Liver (tissue), 8 donors: ENCODE measurements at regions not wholly inside any gene's neighbourhood (a gene's known extent, or its start where the extent isn't known, plus 50 kb on each side); places are given as distances from the start of the nearest gene placed in this dataset.
"Not testable (repeated sequence)": the region's sequence is repeated elsewhere in the genome, so short reads cannot be mapped to it uniquely, and the experiment has no call there.

ENCODE experiments used
- DNase-seq: peaks from one replicate; pipeline ENCODE4 v3.0.0-alpha.2; 2017; ENCODE audit warnings: low spot score
- H3K27ac ChIP-seq, 2 donors: one replicate each; pipeline ENCODE4 v1.7.0; 2013; ENCODE audit warnings: inconsistent platforms in 2 of 2, low read length in 2 of 2, control low read depth in 1 of 2, low read depth in 1 of 2, mild to moderate bottlenecking in 1 of 2
- H3K27me3 ChIP-seq, 4 donors: one replicate each; pipeline versions ENCODE4 v1.6.1 to v1.7.0; 2013; ENCODE audit warnings: low read length in 3 of 4, inconsistent platforms in 1 of 4, mild to moderate bottlenecking in 1 of 4, moderate library complexity in 1 of 4; ENCODE audit not compliant: control insufficient read depth in 4 of 4, insufficient read depth in 4 of 4
- H3K36me3 ChIP-seq, 4 donors: one replicate each; pipeline versions ENCODE4 v1.6.1 to v1.7.0; 2013; ENCODE audit warnings: low read length in 3 of 4, mild to moderate bottlenecking in 3 of 4, low read depth in 1 of 4, moderate library complexity in 1 of 4; ENCODE audit not compliant: control insufficient read depth in 4 of 4, insufficient read depth in 3 of 4
- H3K4me1 ChIP-seq, 4 donors: one replicate each; pipeline versions ENCODE4 v1.6.1 to v1.7.0; 2013; ENCODE audit warnings: low read length in 3 of 4, mild to moderate bottlenecking in 3 of 4, moderate library complexity in 1 of 4; ENCODE audit not compliant: control insufficient read depth in 4 of 4, insufficient read depth in 4 of 4
- H3K4me3 ChIP-seq, 3 donors: one replicate each; pipeline versions ENCODE4 v1.6.1 to v1.7.0; 2013; ENCODE audit warnings: low read length in 3 of 3, control low read depth in 1 of 3, low read depth in 1 of 3, mild to moderate bottlenecking in 1 of 3
- H3K9ac ChIP-seq, 2 donors: one replicate each; pipeline ENCODE4 v1.7.0; 2013; ENCODE audit warnings: low read length in 2 of 2, mild to moderate bottlenecking in 2 of 2, moderate library complexity in 2 of 2, control low read depth in 1 of 2, low read depth in 1 of 2
- H3K9me3 ChIP-seq, 4 donors: one replicate each; pipeline versions ENCODE4 v1.6.1 to v1.7.0; 2013; ENCODE audit warnings: low read length in 3 of 4; ENCODE audit not compliant: control insufficient read depth in 4 of 4
- FOXA1 ChIP-seq: IDR thresholded peaks from 2 replicates; pipeline ENCODE4 v1.6.1; 2016; ENCODE audit warnings: antibody characterized with exemption
- NR2F2 ChIP-seq: IDR thresholded peaks from 2 replicates; pipeline ENCODE4 v1.6.1; 2016; ENCODE audit warnings: antibody characterized with exemption
- RAD21 ChIP-seq, 2 donors: IDR thresholded peaks; 2 replicates each; pipeline ENCODE4 v1.6.1; 2016; ENCODE audit warnings: antibody characterized with exemption in 2 of 2, mild to moderate bottlenecking in 2 of 2
- RXRA ChIP-seq, 2 donors: IDR thresholded peaks; 2 replicates each; pipeline ENCODE4 v1.6.1; 2017 to 2018; ENCODE audit warnings: antibody characterized with exemption in 2 of 2, mild to moderate bottlenecking in 1 of 2
- SP1 ChIP-seq: IDR thresholded peaks from 2 replicates; pipeline ENCODE4 v1.6.1; 2018; ENCODE audit warnings: antibody characterized with exemption, mild to moderate bottlenecking
- TAF1 ChIP-seq: conservative IDR thresholded peaks from 2 replicates; pipeline ENCODE4 v1.6.1; 2016; ENCODE audit warnings: antibody characterized with exemption, mild to moderate bottlenecking
- YY1 ChIP-seq: IDR thresholded peaks from 2 replicates; pipeline ENCODE4 v1.6.1; 2016; ENCODE audit warnings: antibody characterized with exemption, mild to moderate bottlenecking
- WGBS: extraction: QIAGEN DNeasy Blood & Tissue Kit; methylation state at CpG from one replicate; pipeline ENCODE4 v1.1.7; 2013; 5-methylcytosine and 5-hydroxymethylcytosine counted together
- TF ChIP-seq, protein P1 (sequence below): IDR thresholded peaks from 2 replicates; pipeline ENCODE4 v1.6.1; 2016; ENCODE audit warnings: antibody characterized with exemption
- TF ChIP-seq, protein P2 (sequence below): fragments of 150-350 bp; IDR thresholded peaks from 2 replicates; pipeline ENCODE4 v1.5.1; 2017; ENCODE audit warnings: improper control_type of control experiment, low read depth, low read length; ENCODE audit not compliant: missing input control
- TF ChIP-seq, protein P3 (sequence below): IDR thresholded peaks from 2 replicates; pipeline ENCODE4 v1.6.1; 2016; ENCODE audit warnings: antibody characterized with exemption
- TF ChIP-seq, protein P4 (sequence below): IDR thresholded peaks from 2 replicates; pipeline ENCODE4 v1.6.1; 2016; ENCODE audit warnings: antibody characterized with exemption
- donor health status: healthy.
- donor health status: healthy.
- donor health status: healthy.
- donor health status: healthy.
- donor health status: healthy.

DNA sequence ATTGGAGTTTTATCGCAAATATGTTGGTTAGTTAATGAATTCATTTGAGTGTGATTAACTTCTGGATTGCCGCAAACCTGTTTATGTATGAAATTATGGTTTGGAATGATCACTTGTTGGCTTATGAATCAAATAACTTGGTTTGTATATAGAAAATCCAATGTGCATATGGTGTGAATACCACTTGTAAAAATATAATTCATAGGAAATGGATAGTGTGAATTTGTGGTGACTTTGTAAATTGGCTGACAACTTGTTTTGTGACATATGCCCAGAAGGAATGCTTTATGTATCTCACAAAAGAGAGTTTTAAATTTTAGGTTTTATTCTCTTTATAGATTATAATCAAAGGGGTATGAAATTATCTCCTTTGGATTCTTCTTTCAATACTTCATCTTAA, 436.2 kb downstream of the EPHA5 start:
- Histone ChIP-seq H3K4me1 (no peaks in the 10 kb centered on the region), H3K9ac (no peak overlapping the region), H3K27ac (no peak overlapping the region), H3K9me3 (no peaks in the 10 kb centered on the region), H3K36me3 (no peaks in the 10 kb centered on the region), H3K4me3 (no peak overlapping the region), H3K27me3 (no peaks in the 10 kb centered on the region)
- 84% methylated on average over 2 of the region's 2 CpGs for WGBS
- TF ChIP-seq RXRA (IDR thresholded peaks at IDR 0.05) (no peak), RAD21 (IDR thresholded peaks at IDR 0.05) (no peak), FOXA1 (no peak)
- TF ChIP-seq, protein P1, sequence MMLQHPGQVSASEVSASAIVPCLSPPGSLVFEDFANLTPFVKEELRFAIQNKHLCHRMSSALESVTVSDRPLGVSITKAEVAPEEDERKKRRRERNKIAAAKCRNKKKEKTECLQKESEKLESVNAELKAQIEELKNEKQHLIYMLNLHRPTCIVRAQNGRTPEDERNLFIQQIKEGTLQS: no peak
- TF ChIP-seq, protein P2, sequence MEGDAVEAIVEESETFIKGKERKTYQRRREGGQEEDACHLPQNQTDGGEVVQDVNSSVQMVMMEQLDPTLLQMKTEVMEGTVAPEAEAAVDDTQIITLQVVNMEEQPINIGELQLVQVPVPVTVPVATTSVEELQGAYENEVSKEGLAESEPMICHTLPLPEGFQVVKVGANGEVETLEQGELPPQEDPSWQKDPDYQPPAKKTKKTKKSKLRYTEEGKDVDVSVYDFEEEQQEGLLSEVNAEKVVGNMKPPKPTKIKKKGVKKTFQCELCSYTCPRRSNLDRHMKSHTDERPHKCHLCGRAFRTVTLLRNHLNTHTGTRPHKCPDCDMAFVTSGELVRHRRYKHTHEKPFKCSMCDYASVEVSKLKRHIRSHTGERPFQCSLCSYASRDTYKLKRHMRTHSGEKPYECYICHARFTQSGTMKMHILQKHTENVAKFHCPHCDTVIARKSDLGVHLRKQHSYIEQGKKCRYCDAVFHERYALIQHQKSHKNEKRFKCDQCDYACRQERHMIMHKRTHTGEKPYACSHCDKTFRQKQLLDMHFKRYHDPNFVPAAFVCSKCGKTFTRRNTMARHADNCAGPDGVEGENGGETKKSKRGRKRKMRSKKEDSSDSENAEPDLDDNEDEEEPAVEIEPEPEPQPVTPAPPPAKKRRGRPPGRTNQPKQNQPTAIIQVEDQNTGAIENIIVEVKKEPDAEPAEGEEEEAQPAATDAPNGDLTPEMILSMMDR: no peak
- TF ChIP-seq, protein P3, sequence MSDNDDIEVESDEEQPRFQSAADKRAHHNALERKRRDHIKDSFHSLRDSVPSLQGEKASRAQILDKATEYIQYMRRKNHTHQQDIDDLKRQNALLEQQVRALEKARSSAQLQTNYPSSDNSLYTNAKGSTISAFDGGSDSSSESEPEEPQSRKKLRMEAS: no peak
- DNase-seq: no peak

DNA sequence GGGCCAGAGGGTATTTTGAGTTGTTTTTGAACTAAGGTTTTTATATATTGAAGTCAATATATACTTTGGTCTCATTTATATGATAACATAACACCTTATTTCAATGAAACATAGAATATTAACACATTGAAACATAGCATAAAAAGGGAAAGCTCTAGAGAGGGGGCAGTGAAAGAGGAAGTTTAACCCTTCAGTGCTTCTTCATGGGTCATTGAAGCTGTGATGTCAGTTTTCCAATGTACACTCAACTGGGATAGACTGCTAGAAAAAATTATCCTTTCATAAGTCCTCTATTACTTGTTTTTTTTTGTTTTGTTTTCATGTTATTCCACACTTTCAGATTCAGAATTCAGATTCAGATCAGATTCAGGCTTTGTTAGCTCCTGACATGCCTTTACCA, 442.7 kb downstream of the EPHA5 start:
- no peak overlapping the region for H3K9ac ChIP-seq
- no peaks in the 10 kb centered on the region for H3K36me3 ChIP-seq
- no peak overlapping the region for H3K4me3 ChIP-seq
- H3K27ac ChIP-seq: no peak overlapping the region
- TF ChIP-seq YY1: no peak
- no peaks in the 10 kb centered on the region for H3K9me3 ChIP-seq
- peaks cover 0 to 3% (median 0%) of the 10 kb centered on the region in 4 donors for H3K27me3 ChIP-seq
- no peak for DNase-seq
- H3K4me1 ChIP-seq: no peaks in the 10 kb centered on the region

DNA sequence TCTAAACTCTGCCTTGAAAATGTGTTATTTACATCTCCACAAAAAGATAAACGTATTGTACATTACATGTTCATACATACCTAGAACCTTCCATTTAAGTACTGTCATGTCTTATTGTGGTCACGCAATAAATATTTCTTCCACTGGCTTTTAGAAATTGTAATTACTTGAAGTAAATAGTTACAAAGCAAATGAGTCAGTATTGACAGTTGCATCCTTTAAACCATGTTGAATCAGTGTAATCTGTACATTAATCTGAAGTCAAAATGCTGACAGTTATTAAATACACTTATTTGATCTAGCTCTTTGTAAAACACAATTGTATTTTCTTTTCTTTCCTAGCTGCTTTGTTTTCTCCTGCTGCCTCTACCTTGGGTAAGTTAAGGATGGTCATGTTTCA, 446.7 kb downstream of the EPHA5 start:
- H3K9me3 ChIP-seq: no peaks in the 10 kb centered on the region
- H3K27ac ChIP-seq: no peak overlapping the region
- H3K36me3 ChIP-seq: no peaks in the 10 kb centered on the region
- no peak overlapping the region for H3K4me3 ChIP-seq
- WGBS: 72% methylated on average over 2 of the region's 2 CpGs
- H3K9ac ChIP-seq: no peak overlapping the region
- peaks cover 0 to 3% (median 0%) of the 10 kb centered on the region in 4 donors for H3K27me3 ChIP-seq
- H3K4me1 ChIP-seq: no peaks in the 10 kb centered on the region
- no peak for DNase-seq
- TF ChIP-seq TAF1 (no peak), NR2F2 (no peak), SP1 (no peak)
- TF ChIP-seq, protein P2: no peak
- TF ChIP-seq, protein P3: no peak
- TF ChIP-seq, protein P4, sequence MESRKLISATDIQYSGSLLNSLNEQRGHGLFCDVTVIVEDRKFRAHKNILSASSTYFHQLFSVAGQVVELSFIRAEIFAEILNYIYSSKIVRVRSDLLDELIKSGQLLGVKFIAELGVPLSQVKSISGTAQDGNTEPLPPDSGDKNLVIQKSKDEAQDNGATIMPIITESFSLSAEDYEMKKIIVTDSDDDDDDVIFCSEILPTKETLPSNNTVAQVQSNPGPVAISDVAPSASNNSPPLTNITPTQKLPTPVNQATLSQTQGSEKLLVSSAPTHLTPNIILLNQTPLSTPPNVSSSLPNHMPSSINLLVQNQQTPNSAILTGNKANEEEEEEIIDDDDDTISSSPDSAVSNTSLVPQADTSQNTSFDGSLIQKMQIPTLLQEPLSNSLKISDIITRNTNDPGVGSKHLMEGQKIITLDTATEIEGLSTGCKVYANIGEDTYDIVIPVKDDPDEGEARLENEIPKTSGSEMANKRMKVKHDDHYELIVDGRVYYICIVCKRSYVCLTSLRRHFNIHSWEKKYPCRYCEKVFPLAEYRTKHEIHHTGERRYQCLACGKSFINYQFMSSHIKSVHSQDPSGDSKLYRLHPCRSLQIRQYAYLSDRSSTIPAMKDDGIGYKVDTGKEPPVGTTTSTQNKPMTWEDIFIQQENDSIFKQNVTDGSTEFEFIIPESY: no peak

DNA sequence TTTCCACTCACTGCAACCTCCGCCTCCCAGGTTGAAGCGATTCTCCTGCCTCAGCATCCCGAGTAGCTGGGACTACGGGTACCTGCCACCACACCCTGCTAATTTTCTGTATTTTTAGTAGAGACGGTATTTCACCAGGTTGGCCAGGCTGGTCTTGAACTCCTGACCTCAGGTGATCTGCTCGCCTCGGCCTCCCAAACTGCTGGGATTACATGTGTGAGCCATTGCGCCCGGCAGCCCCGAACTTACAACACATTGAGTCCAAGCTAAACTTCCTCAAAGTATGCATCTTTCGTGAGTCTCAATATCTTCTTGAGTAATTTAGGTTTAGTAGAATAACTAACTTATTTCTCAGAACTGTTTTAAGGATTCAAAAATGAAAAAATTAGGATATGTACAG, 447.2 kb downstream of the EPHA5 start:
- H3K27ac ChIP-seq, DNase-seq, H3K27me3 ChIP-seq, H3K9me3 ChIP-seq, H3K36me3 ChIP-seq, H3K9ac ChIP-seq, H3K4me1 ChIP-seq, H3K4me3 ChIP-seq: not testable (repeated sequence)
- WGBS: 85% methylated on average over 11 of the region's 11 CpGs
